Transverse colon (tissue), 4 donors: ENCODE measurements at regions not wholly inside any gene's neighbourhood (a gene's known extent, or its start where the extent isn't known, plus 50 kb on each side); places are given as distances from the start of the nearest gene placed in this dataset.
"Not testable (repeated sequence)": the region's sequence is repeated elsewhere in the genome, so short reads cannot be mapped to it uniquely, and the experiment has no call there.

Source experiments
- DNase-seq: peaks from one replicate; pipeline ENCODE4 v3.0.0-alpha.2; 2019
- H3K27ac ChIP-seq, 4 donors: fragments of 200-600 bp; sonication (generic); 2 replicates each; pipeline ENCODE4 v1.5.1; 2016 to 2018; ENCODE audit warnings: inconsistent platforms in 4 of 4
- H3K27me3 ChIP-seq: fragments of 200-600 bp; sonication (generic); 2 replicates; pipeline ENCODE4 v1.5.1; 2017; ENCODE audit warnings: inconsistent platforms
- H3K36me3 ChIP-seq, 4 donors: fragments of 200-600 bp; sonication (generic); 2 replicates each; pipeline ENCODE4 v1.5.1; 2017 to 2019; ENCODE audit warnings: inconsistent platforms in 4 of 4
- H3K4me1 ChIP-seq, 4 donors: fragments of 200-600 bp; sonication (generic); 2 replicates each; pipeline ENCODE4 v1.5.1; 2017 to 2020; ENCODE audit warnings: inconsistent platforms in 4 of 4
- H3K4me3 ChIP-seq, 4 donors: fragments of 200-600 bp; sonication (generic); 1 replicate in 1 of 4; 2 replicates in 3 of 4; pipeline versions ENCODE4 v1.5.1 to v1.6.1; 2017 to 2019; ENCODE audit warnings: inconsistent platforms in 4 of 4
- H3K9me3 ChIP-seq, 2 donors: fragments of 200-600 bp; sonication (generic); 2 replicates each; pipeline ENCODE4 v1.5.1; 2017 to 2019; ENCODE audit warnings: inconsistent platforms in 2 of 2
- EP300 ChIP-seq: sonication (generic); formaldehyde crosslinking; IDR thresholded peaks from one replicate; pipeline ENCODE4 v1.6.1; 2017; ENCODE audit warnings: antibody characterized with exemption, low read depth
- POLR2A ChIP-seq: fragments of 450-650 bp; IDR thresholded peaks from one replicate; pipeline ENCODE4 v1.6.1; 2016; ENCODE audit warnings: antibody characterized with exemption, mild to moderate bottlenecking, moderate library complexity
- POLR2AphosphoS5 ChIP-seq, 3 donors: sonication (generic); formaldehyde crosslinking; IDR thresholded peaks; one replicate each; pipeline ENCODE4 v1.6.1; 2016; ENCODE audit warnings: antibody characterized with exemption in 3 of 3
- WGBS, 2 donors: methylation state at CpG; one replicate each; pipeline ENCODE4 v1.1.5; 2018; ENCODE audit warnings: low coverage in 1 of 2; 5-methylcytosine and 5-hydroxymethylcytosine counted together
- in situ Hi-C, 4 donors: fragments of 200-750 bp; cut with MboI; loops; one replicate each; pipeline versions ENCODE4 v1.15.0 to v1.15.1; 2017; ENCODE audit warnings: low sequenced_read_pairs in 3 of 4, low pct_ligation_motif_present in 1 of 4, low pct_unique_long_range_greater_than_20kb in 1 of 4
- intact Hi-C: fragments of 100-400 bp; cut with DNase I; formaldehyde crosslinking; loops from one replicate; pipeline ENCODE4 v1.15.1; 2023; ENCODE audit warnings: low total_unique reads
- TF ChIP-seq, protein P1 (sequence below), 5 experiments: fragments of 200-600 bp in 3 of 5; fragments of 450-650 bp in 2 of 5; sonication (generic) in 3 of 5; IDR thresholded peaks; 1 replicate in 2 of 5; 2 replicates in 3 of 5; pipeline ENCODE4 v1.5.1; 2016 to 2017; ENCODE audit warnings: antibody characterized with exemption in 5 of 5, inconsistent platforms in 3 of 5, mild to moderate bottlenecking in 2 of 5, moderate library complexity in 1 of 5

DNA sequence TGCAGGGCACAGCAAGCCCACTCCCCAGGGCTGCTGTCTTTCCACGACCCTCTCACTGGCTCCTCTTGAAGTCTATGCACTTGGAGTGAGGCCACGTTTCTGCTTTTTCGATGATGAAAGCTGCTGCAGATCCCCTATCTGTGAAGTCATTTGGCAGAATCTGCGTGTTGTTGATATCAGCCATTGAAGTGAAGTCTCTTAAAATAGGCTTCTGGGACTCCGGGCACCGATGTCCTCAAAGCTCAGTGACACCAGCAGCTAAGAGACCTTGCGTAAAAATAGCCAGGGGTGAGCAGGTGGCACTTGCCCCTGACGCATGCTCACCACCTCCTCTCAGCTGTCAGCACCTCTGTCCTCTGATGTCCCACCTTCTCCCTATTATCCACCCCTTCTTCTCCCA, 89.4 kb upstream of the FHL2 start:
- peak overlapping the region in 1 of 4 donors; percentile 1 for H3K27ac ChIP-seq
- no peaks in the 10 kb centered on the region for H3K36me3 ChIP-seq
- peaks cover 0 to 13% (median 1%) of the 10 kb centered on the region in 4 donors for H3K4me1 ChIP-seq
- TF ChIP-seq EP300 (no peak), POLR2AphosphoS5 (IDR thresholded peaks at IDR 0.05) (no peak), POLR2A (no peak)
- TF ChIP-seq, protein P1, sequence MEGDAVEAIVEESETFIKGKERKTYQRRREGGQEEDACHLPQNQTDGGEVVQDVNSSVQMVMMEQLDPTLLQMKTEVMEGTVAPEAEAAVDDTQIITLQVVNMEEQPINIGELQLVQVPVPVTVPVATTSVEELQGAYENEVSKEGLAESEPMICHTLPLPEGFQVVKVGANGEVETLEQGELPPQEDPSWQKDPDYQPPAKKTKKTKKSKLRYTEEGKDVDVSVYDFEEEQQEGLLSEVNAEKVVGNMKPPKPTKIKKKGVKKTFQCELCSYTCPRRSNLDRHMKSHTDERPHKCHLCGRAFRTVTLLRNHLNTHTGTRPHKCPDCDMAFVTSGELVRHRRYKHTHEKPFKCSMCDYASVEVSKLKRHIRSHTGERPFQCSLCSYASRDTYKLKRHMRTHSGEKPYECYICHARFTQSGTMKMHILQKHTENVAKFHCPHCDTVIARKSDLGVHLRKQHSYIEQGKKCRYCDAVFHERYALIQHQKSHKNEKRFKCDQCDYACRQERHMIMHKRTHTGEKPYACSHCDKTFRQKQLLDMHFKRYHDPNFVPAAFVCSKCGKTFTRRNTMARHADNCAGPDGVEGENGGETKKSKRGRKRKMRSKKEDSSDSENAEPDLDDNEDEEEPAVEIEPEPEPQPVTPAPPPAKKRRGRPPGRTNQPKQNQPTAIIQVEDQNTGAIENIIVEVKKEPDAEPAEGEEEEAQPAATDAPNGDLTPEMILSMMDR (IDR thresholded peaks at IDR 0.05), result no peak
- peaks cover 5 to 9% of the 10 kb centered on the region in 2 donors for H3K9me3 ChIP-seq
- H3K4me3 ChIP-seq, result no peak overlapping the region
- 85 to 86% methylated on average over 8 of the region's 8 CpGs for WGBS, 2 donors
- in situ Hi-C loops, result no loop called here
- no peak for DNase-seq
- intact Hi-C loops, result no loop called here
- H3K27me3 ChIP-seq, result no peaks in the 10 kb centered on the region

DNA sequence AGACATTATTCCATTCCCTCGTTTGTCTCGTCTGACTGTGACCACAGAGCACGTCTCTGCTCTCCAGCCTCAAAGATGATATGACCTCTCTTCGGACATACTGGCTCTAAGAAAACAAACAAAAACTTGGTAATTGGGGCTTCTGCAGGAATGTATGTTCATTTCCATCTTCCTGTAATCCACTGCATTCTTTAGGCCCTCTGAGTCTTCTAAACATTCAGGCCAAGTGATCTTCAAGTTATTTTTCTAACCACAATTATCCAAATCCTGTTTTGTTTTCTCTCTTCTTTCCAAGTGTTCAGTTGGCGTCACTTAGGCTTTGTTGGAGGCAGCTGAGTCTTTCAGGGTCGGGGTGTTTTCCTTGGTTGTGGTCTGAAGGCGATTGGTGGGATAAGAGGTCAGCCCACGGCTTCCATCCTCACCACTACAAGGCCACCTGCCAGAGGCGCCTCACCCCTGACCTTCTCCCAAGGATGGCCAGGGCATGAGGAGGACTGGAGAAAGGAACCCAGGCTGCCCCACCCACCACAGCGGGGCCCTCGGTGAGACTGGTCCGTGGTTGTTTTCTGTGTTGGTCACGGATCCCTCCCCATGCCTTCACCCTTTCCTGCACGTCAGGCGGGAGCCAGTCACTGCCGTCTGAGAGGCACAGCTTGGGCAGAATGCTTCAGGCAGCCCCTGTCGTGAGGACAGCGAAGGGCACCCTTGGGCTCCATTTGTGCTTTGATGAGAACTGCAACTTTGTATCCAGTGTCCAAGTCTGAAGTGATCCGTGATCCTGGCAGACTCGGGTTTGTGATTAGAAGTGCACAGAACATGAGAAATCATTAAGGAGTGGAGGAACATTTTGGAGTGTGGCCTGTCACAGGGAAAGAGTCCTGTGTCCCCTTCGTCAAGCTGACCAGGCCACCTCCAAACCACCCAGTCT, 88.6 kb upstream of the FHL2 start:
- H3K9me3 ChIP-seq, result peaks cover 0 to 4% of the 10 kb centered on the region in 2 donors
- intact Hi-C loops (no loop called here), in situ Hi-C loops (no loop called here)
- no peak for TF ChIP-seq POLR2A
- TF ChIP-seq, protein P1 (IDR thresholded peaks at IDR 0.05), result no peak
- TF ChIP-seq POLR2AphosphoS5 (IDR thresholded peaks at IDR 0.05), result no peak
- no peaks in the 10 kb centered on the region for H3K36me3 ChIP-seq
- H3K4me1 ChIP-seq, result peaks cover 0 to 13% (median 1%) of the 10 kb centered on the region in 4 donors
- 80 to 84% methylated on average over 9 to 21 of the region's 21 CpGs for WGBS, 2 donors
- H3K27me3 ChIP-seq, result no peaks in the 10 kb centered on the region
- no peak overlapping the region for H3K4me3 ChIP-seq
- peak overlapping the region in 2 of 4 donors; percentile 1 to 32 for H3K27ac ChIP-seq
- DNase-seq, result no peak

DNA sequence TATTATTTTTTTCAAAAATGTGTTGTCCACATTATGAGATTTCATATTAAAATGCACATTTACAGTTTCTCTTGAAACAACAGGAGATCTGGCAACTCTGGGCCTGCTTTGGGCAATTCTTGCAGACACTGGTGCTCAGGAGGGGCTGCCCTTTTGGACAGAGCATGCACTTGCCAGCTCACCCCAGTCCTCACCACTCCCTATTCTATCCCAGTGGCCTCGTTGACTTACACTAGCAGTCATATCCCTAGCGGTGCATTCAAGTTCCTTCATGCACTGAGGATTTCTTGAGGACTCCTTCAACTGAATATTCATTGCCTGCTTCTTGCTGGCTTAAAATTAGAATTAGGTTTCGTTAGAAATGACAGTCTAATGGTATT, 87.9 kb upstream of the FHL2 start:
- Histone ChIP-seq H3K27ac (no peak overlapping the region), H3K27me3 (no peaks in the 10 kb centered on the region), H3K36me3 (no peaks in the 10 kb centered on the region), H3K4me1 (peaks cover 0 to 13% (median 1%) of the 10 kb centered on the region in 4 donors), H3K9me3 (no peaks in the 10 kb centered on the region), H3K4me3 (no peak overlapping the region)
- intact Hi-C loops, result no loop called here
- in situ Hi-C loops, result no loop called here
- DNase-seq, result no peak
- WGBS, 2 donors, result 77 to 78% methylated on average over 3 of the region's 3 CpGs
- TF ChIP-seq, protein P1 (IDR thresholded peaks at IDR 0.05), result no peak
- no peak for TF ChIP-seq POLR2A
- no peak for TF ChIP-seq EP300
- no peak for TF ChIP-seq POLR2AphosphoS5 (IDR thresholded peaks at IDR 0.05)

DNA sequence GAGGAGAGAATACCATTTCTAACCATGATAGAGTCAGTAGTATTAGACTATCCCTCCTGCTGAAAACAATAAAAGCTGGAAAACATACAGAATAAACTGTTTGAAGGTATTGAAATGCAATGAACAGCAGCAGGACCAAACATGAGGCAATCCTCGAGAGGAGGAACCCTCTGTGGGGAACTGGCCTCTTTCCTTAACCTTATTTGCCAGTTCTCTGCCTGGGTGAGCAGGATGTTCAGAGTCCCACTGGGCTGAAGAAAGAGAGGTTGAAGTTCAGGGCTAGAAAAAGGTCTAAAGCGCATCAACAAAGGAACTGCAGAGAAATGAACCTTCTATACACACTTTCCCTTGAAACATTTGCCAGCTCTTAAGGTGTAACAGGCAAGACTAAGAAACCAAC, 79.8 kb upstream of the FHL2 start:
- no peak for TF ChIP-seq POLR2AphosphoS5 (IDR thresholded peaks at IDR 0.05)
- TF ChIP-seq EP300, result no peak
- TF ChIP-seq, protein P1 (IDR thresholded peaks at IDR 0.05), result no peak
- TF ChIP-seq POLR2A, result no peak
- H3K4me1 ChIP-seq, result no peaks in the 10 kb centered on the region
- in situ Hi-C loops, result no loop called here
- no peaks in the 10 kb centered on the region for H3K9me3 ChIP-seq
- H3K27ac ChIP-seq, result no peak overlapping the region
- intact Hi-C loops, result no loop called here
- H3K27me3 ChIP-seq, result no peaks in the 10 kb centered on the region
- H3K4me3 ChIP-seq, result no peak overlapping the region
- 68 to 88% methylated on average over 2 of the region's 2 CpGs for WGBS, 2 donors
- no peak for DNase-seq
- no peaks in the 10 kb centered on the region for H3K36me3 ChIP-seq

DNA sequence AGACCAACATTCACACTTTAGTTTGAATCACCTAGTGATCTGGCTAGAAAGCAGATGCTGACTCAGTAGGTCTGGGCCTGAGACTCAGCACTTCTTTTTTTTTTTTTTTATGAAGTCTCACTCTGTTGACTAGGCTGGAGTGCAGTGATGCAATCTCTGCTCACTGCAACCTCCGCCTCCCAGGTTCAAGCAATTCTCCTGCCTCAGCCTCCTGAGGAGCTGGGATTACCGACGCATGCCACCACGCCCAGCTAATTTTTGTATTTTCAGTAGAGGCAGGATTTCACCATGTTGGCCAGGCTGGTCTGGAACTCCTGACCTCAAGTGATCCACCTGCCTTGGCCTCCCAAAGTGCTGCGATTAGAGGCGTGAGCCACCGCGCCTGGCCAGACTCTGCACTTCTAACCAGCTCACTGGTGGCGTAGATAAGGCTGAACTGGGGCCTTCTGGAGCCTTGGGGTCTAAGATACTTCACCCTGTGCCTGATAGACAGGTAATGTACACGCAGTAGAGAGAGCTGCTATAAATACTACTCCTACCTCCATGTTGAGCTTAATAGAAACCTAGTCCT, 78.3 kb upstream of the FHL2 start:
- intact Hi-C loops, H3K27me3 ChIP-seq: not testable (repeated sequence)

More for the DNA sequence above, 78.3 kb upstream of the FHL2 start:
- DNase-seq, H3K4me1 ChIP-seq, H3K27ac ChIP-seq, H3K36me3 ChIP-seq, H3K4me3 ChIP-seq, H3K9me3 ChIP-seq, in situ Hi-C loops: not testable (repeated sequence)
- 83 to 95% methylated on average over 1 to 10 of the region's 10 CpGs for WGBS, 2 donors
